ENCODE measurements at regions not wholly inside any gene's neighbourhood (a gene's known extent, or its start where the extent isn't known, plus 50 kb on each side); places are given as distances from the start of the nearest gene placed in this dataset.

GRCh38 chr13:88676016-88676415 is 1004.8 kb downstream of the SLITRK5 start:
- TF ChIP-seq GATA2 (IDR thresholded peaks at IDR 0.05; ENCODE audit: low read depth, low read length) (no peak), GATA3 (IDR thresholded peaks at IDR 0.05; ENCODE audit: low read depth, low read length) (no peak)

Measured in SH-SY5Y (cell line).